SK-N-SH (cell line): ENCODE measurements at regions not wholly inside any gene's neighbourhood (a gene's known extent, or its start where the extent isn't known, plus 50 kb on each side); places are given as distances from the start of the nearest gene placed in this dataset.

Experiments used
- CTCF ChIA-PET: fragments of 300-600, 350-600 bp; formaldehyde crosslinking; extraction: SDS; loops from one replicate; lab custom pipeline; 2021; lab: Yijun Ruan, JAX
- POLR2A ChIA-PET: fragments of 350-600 bp; sonication (Branson Sonifier 250); formaldehyde crosslinking; extraction: SDS; loops from one replicate; lab custom pipeline; 2020; ENCODE audit warnings: antibody characterized with exemption, inconsistent platforms; lab: Yijun Ruan, JAX
- DNase-seq: peaks from one replicate; pipeline ENCODE4 v3.0.0; 2012
- H2AFZ ChIP-seq: fragments of 200-600 bp; sonication (generic); 2 replicates; pipeline ENCODE4 v1.8.1; 2016; ENCODE audit warnings: antibody characterized with exemption, mild to moderate bottlenecking, low read depth
- H3F3A ChIP-seq: fragments of 200-600 bp; sonication (generic); replicated peaks from 2 replicates; pipeline ENCODE3; 2016; ENCODE audit warnings: antibody characterized with exemption, mild to moderate bottlenecking; ENCODE audit not compliant: insufficient read depth
- H3K27ac ChIP-seq, 2 experiments: fragments of 200-500 bp in 1 of 2; fragments of 200-600 bp in 1 of 2; sonication (Bioruptor generic) in 1 of 2; sonication (generic), shearing (Covaris generic) in 1 of 2; 2 replicates each; pipeline versions ENCODE4 v1.5.1 to v1.6.1; 2014 to 2016; ENCODE audit warnings: low read depth in 2 of 2, inconsistent platforms in 1 of 2, low read length in 1 of 2, mild to moderate bottlenecking in 1 of 2, mixed read lengths in 1 of 2
- H3K27me3 ChIP-seq: fragments of 200-600 bp; sonication (generic), shearing (Covaris generic); 2 replicates; pipeline ENCODE4 v1.6.1; 2016; ENCODE audit warnings: mixed run types; ENCODE audit not compliant: insufficient read depth
- H3K36me3 ChIP-seq, 2 experiments: fragments of 200-500 bp in 1 of 2; fragments of 200-600 bp in 1 of 2; sonication (Bioruptor generic) in 1 of 2; sonication (generic) in 1 of 2; replicated peaks in 1 of 2; 2 replicates each; pipeline versions ENCODE3 to v1.5.1; 2014 to 2016; ENCODE audit warnings: low read length in 1 of 2, mild to moderate bottlenecking in 1 of 2; ENCODE audit not compliant: insufficient read depth in 2 of 2, control insufficient read depth in 1 of 2
- H3K4me1 ChIP-seq, 2 experiments: fragments of 200-500 bp in 1 of 2; fragments of 200-600 bp in 1 of 2; sonication (Bioruptor generic) in 1 of 2; sonication (generic), shearing (Covaris generic) in 1 of 2; 2 replicates each; pipeline versions ENCODE4 v1.5.1 to v1.6.1; 2014 to 2016; ENCODE audit warnings: low read depth in 1 of 2, low read length in 1 of 2, mixed run types in 1 of 2; ENCODE audit not compliant: insufficient read depth in 2 of 2, control insufficient read depth in 1 of 2
- H3K4me2 ChIP-seq: fragments of 200-600 bp; sonication (generic), shearing (Covaris generic); 2 replicates; pipeline ENCODE4 v1.6.1; 2017; ENCODE audit warnings: mixed run types
- H3K4me3 ChIP-seq, 2 experiments: fragments of 200-500 bp in 1 of 2; fragments of 200-600 bp in 1 of 2; sonication (Bioruptor generic) in 1 of 2; sonication (generic), shearing (Covaris generic) in 1 of 2; 2 replicates each; pipeline versions ENCODE4 v1.5.1 to v1.8.1; 2014 to 2016; ENCODE audit warnings: low read depth in 2 of 2, inconsistent platforms in 1 of 2, low read length in 1 of 2, mild to moderate bottlenecking in 1 of 2, mixed read lengths in 1 of 2, moderate library complexity in 1 of 2
- H3K79me2 ChIP-seq: fragments of 200-600 bp; sonication (generic); 2 replicates; pipeline ENCODE4 v1.8.1; 2017; ENCODE audit warnings: mild to moderate bottlenecking; ENCODE audit not compliant: insufficient read depth
- H3K9ac ChIP-seq: fragments of 200-600 bp; sonication (generic); 2 replicates; pipeline ENCODE4 v1.6.1; 2017; ENCODE audit warnings: mixed run types
- H3K9me2 ChIP-seq: fragments of 200-600 bp; sonication (generic); 2 replicates; pipeline ENCODE4 v1.6.1; 2017; ENCODE audit warnings: mixed run types
- H3K9me3 ChIP-seq: fragments of 200-600 bp; sonication (generic); 2 replicates; pipeline ENCODE4 v1.6.1; 2017; ENCODE audit warnings: mixed run types, mild to moderate bottlenecking, moderate library complexity
- H4K20me1 ChIP-seq: fragments of 200-600 bp; sonication (generic); 2 replicates; pipeline ENCODE4 v1.6.1; 2017; ENCODE audit warnings: mild to moderate bottlenecking, mixed run types; ENCODE audit not compliant: insufficient read depth
- ELF1 ChIP-seq: IDR thresholded peaks from 2 replicates; pipeline ENCODE4 v1.4.0; 2012
- EP300 ChIP-seq, 2 experiments: IDR thresholded peaks; 2 replicates each; pipeline versions ENCODE4 v1.4.0 to v1.6.1; 2012; ENCODE audit warnings: borderline replicate concordance in 1 of 2, low read depth in 1 of 2, low read length in 1 of 2
- FOSL2 ChIP-seq: IDR thresholded peaks from 2 replicates; pipeline ENCODE4 v1.4.0; 2012; ENCODE audit warnings: low read depth, mild to moderate bottlenecking, moderate library complexity, borderline replicate concordance
- GATA2 ChIP-seq: sonication (generic); formaldehyde crosslinking; IDR thresholded peaks from 2 replicates; pipeline ENCODE4 v1.5.0; 2020; ENCODE audit warnings: mild to moderate bottlenecking, missing genetic modification reagents
- MEF2A ChIP-seq: IDR thresholded peaks from 2 replicates; pipeline ENCODE4 v1.4.0; 2012; ENCODE audit warnings: low read depth, borderline replicate concordance
- NFIC ChIP-seq: IDR thresholded peaks from 2 replicates; pipeline ENCODE4 v1.4.0; 2012; ENCODE audit warnings: borderline replicate concordance
- REST ChIP-seq: IDR thresholded peaks from 2 replicates; pipeline ENCODE4 v1.6.1; 2012; ENCODE audit warnings: mild to moderate bottlenecking, low read depth, low read length, moderate library complexity
- RFX5 ChIP-seq: IDR thresholded peaks from 2 replicates; pipeline ENCODE4 v1.6.1; 2012; ENCODE audit warnings: mild to moderate bottlenecking, improper control_type of control experiment, low read length
- TCF12 ChIP-seq: IDR thresholded peaks from 2 replicates; pipeline ENCODE4 v1.4.0; 2012
- TEAD4 ChIP-seq: IDR thresholded peaks from 2 replicates; pipeline ENCODE4 v1.4.0; 2012; ENCODE audit warnings: mild to moderate bottlenecking, borderline replicate concordance; ENCODE audit not compliant: insufficient read depth
- USF1 ChIP-seq: IDR thresholded peaks from 2 replicates; pipeline ENCODE4 v1.4.0; 2012; ENCODE audit warnings: low read depth, borderline replicate concordance
- YY1 ChIP-seq: IDR thresholded peaks from 2 replicates; pipeline ENCODE4 v1.4.0; 2012; ENCODE audit warnings: low read depth, mild to moderate bottlenecking
- WGBS: methylation state at CpG from one replicate; pipeline ENCODE4 v1.1.6; 2017; ENCODE audit warnings: low lambda C conversion rate; 5-methylcytosine and 5-hydroxymethylcytosine counted together
- TF ChIP-seq, protein P1 (sequence below): IDR thresholded peaks from 2 replicates; pipeline ENCODE4; 2012
- TF ChIP-seq, protein P2 (sequence below): IDR thresholded peaks from 2 replicates; pipeline ENCODE4 v1.4.0; 2012; ENCODE audit warnings: low read depth, borderline replicate concordance

DNA sequence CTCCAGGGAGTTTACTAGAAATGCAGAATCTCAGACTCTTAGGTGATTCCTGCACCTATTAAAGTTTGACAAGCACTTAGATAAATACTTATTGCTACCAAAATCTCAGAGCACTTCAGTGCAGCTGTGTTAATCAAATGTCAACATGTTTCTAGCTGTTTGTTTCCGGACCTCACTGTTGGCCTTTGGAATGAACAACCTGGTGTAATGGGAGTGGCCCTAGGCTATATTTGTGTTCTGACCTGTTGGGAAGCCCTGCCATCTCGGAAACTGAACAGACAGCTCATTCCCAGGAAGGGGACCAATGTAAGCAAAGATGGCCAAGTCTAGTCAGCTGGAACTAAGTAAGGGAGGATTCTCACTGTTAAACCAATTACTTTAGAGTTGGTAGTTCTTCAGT, 145.0 kb upstream of the SLC28A3 start:
- no peak overlapping the region for H3K27ac ChIP-seq
- no peaks in the 10 kb centered on the region for H3K9me2 ChIP-seq
- TF ChIP-seq USF1 (no peak), REST (no peak), EP300 (IDR thresholded peaks at IDR 0.05; ENCODE audit: borderline replicate concordance in 1 of 2, low read depth in 1 of 2, low read length in 1 of 2) (no peak), RFX5 (no peak), YY1 (no peak), FOSL2 (no peak), TCF12 (no peak), ELF1 (no peak), GATA2 (CRISPR knock-in tag) (no peak), NFIC (no peak), TEAD4 (no peak), MEF2A (no peak)
- TF ChIP-seq, protein P1, sequence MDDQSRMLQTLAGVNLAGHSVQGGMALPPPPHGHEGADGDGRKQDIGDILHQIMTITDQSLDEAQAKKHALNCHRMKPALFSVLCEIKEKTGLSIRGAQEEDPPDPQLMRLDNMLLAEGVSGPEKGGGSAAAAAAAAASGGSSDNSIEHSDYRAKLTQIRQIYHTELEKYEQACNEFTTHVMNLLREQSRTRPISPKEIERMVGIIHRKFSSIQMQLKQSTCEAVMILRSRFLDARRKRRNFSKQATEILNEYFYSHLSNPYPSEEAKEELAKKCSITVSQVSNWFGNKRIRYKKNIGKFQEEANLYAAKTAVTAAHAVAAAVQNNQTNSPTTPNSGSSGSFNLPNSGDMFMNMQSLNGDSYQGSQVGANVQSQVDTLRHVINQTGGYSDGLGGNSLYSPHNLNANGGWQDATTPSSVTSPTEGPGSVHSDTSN: no peak
- TF ChIP-seq, protein P2, sequence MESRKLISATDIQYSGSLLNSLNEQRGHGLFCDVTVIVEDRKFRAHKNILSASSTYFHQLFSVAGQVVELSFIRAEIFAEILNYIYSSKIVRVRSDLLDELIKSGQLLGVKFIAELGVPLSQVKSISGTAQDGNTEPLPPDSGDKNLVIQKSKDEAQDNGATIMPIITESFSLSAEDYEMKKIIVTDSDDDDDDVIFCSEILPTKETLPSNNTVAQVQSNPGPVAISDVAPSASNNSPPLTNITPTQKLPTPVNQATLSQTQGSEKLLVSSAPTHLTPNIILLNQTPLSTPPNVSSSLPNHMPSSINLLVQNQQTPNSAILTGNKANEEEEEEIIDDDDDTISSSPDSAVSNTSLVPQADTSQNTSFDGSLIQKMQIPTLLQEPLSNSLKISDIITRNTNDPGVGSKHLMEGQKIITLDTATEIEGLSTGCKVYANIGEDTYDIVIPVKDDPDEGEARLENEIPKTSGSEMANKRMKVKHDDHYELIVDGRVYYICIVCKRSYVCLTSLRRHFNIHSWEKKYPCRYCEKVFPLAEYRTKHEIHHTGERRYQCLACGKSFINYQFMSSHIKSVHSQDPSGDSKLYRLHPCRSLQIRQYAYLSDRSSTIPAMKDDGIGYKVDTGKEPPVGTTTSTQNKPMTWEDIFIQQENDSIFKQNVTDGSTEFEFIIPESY: no peak
- no peaks in the 10 kb centered on the region for H3K9me3 ChIP-seq
- no peaks in the 10 kb centered on the region for H3K36me3 ChIP-seq
- H3F3A ChIP-seq: no peaks in the 10 kb centered on the region
- no peaks in the 10 kb centered on the region for H3K27me3 ChIP-seq
- H3K4me1 ChIP-seq: peaks cover 0 to 2% of the 10 kb centered on the region in 2 experiments; a peak in 1 of 4 replicates
- no peak for DNase-seq
- H3K4me2 ChIP-seq: no peak overlapping the region
- no peak overlapping the region for H2AFZ ChIP-seq
- no peaks in the 10 kb centered on the region for H4K20me1 ChIP-seq
- CTCF ChIA-PET: interaction anchor here (0.8 kb wide), 1 partner anchor 182 kb away, joined by 3 read pairs; no protein-coding TSS in a partner anchor
- POLR2A ChIA-PET: no interaction called here
- no peak overlapping the region for H3K9ac ChIP-seq
- 38% methylated on average over 2 of the region's 2 CpGs for WGBS
- H3K79me2 ChIP-seq: no peaks in the 10 kb centered on the region
- no peak overlapping the region for H3K4me3 ChIP-seq
